Panc1 (cell line): ENCODE measurements at regions not wholly inside any gene's neighbourhood (a gene's known extent, or its start where the extent isn't known, plus 50 kb on each side); places are given as distances from the start of the nearest gene placed in this dataset.

ENCODE experiments used
- CTCF ChIP-seq: fragments of 450-650 bp; IDR thresholded peaks from 2 replicates; pipeline ENCODE4 v1.5.1; 2017; ENCODE audit warnings: mild to moderate bottlenecking
- POLR2AphosphoS5 ChIP-seq: IDR thresholded peaks from 2 replicates; pipeline ENCODE4 v1.6.1; 2012; ENCODE audit warnings: mild to moderate bottlenecking, low read depth, low read length, moderate library complexity
- REST ChIP-seq, 2 experiments: IDR thresholded peaks; 2 replicates each; pipeline ENCODE4 v1.6.1; 2011 to 2012; ENCODE audit warnings: low read depth in 2 of 2, control low read depth in 1 of 2, low read length in 1 of 2, mild to moderate bottlenecking in 1 of 2, moderate library complexity in 1 of 2; ENCODE audit not compliant: insufficient read depth in 1 of 2
- SIN3A ChIP-seq: IDR thresholded peaks from 2 replicates; pipeline ENCODE4 v1.6.1; 2012; ENCODE audit warnings: low read depth, mild to moderate bottlenecking, low read length, moderate library complexity, borderline replicate concordance; ENCODE audit not compliant: insufficient read depth

GRCh38 chr3:23106666-23107065 is 96.5 kb upstream of the UBE2E2 start:
- TF ChIP-seq POLR2AphosphoS5: no peak
- TF ChIP-seq CTCF: no peak
- TF ChIP-seq SIN3A: no peak
- TF ChIP-seq REST (IDR thresholded peaks at IDR 0.05; ENCODE audit: insufficient read depth in 1 of 2, low read depth in 2 of 2, low read length in 1 of 2): no peak
